HCT116 (cell line): ENCODE measurements at regions not wholly inside any gene's neighbourhood (a gene's known extent, or its start where the extent isn't known, plus 50 kb on each side); places are given as distances from the start of the nearest gene placed in this dataset.

ENCODE experiments used
- ATAC-seq: fragments of 200-7000 bp; cut with Tn5 transposase; 2 replicates; pipeline ENCODE4 v1.9.1; 2020; ENCODE audit warnings: mild to moderate bottlenecking, moderate library complexity
- BruUV-seq: library from RNA; stranded (reverse); fragments of 400-500 nt; replicated peaks from 2 replicates; lab custom pipeline; 2021; lab: Mats Ljungman, UMichigan
- CTCF ChIA-PET: fragments of 300-600 bp; sonication (Branson Sonifier 250); formaldehyde crosslinking; loops from one replicate; lab custom pipeline; 2021; ENCODE audit warnings: antibody characterized with exemption; lab: Charles Lee
- POLR2A ChIA-PET: fragments of 300-600, 350-600 bp; sonication (Branson Sonifier 250); formaldehyde crosslinking; loops from one replicate; lab custom pipeline; 2021; ENCODE audit warnings: antibody characterized with exemption; lab: Charles Lee
- RAD21 ChIA-PET, 2 experiments: fragments of 300-600 bp; sonication (Branson Sonifier 250); formaldehyde crosslinking; loops; one replicate each; lab custom pipeline; 2023; ENCODE audit warnings: low total read pairs in 2 of 2; ENCODE audit not compliant: uncharacterized antibody in 2 of 2, unreplicated experiment in 2 of 2, low non-redundant PET in 1 of 2; lab: Charles Lee
- DNase-seq: peaks from one replicate; pipeline ENCODE4 v3.0.0-alpha.2; 2010; ENCODE audit warnings: low read depth, low spot score
- H2AFZ ChIP-seq: fragments of 200-600 bp; shearing (Covaris generic), sonication (generic); 2 replicates; pipeline ENCODE4 v1.6.1; 2017; ENCODE audit warnings: low read depth, mixed run types, mixed read lengths, antibody characterized with exemption, low read length; ENCODE audit not compliant: poor library complexity, severe bottlenecking
- H3K27ac ChIP-seq: 2 replicates; pipeline ENCODE4 v1.5.1; 2012; ENCODE audit warnings: low read depth, low read length
- H3K27me3 ChIP-seq: fragments of 200-600 bp; sonication (generic); 2 replicates; pipeline ENCODE4 v1.6.1; 2016; ENCODE audit warnings: mixed run types, low read length, mixed read lengths; ENCODE audit not compliant: insufficient read depth
- H3K36me3 ChIP-seq, 2 experiments: fragments of 200-500 bp in 1 of 2; fragments of 200-600 bp in 1 of 2; sonication (Bioruptor generic) in 1 of 2; sonication (generic) in 1 of 2; 2 replicates each; pipeline versions ENCODE4 v1.5.1 to v1.6.1; 2014 to 2016; ENCODE audit warnings: low read length in 2 of 2, inconsistent platforms in 1 of 2, mixed read lengths in 1 of 2, mixed run types in 1 of 2; ENCODE audit not compliant: insufficient read depth in 2 of 2, control insufficient read depth in 1 of 2
- H3K4me1 ChIP-seq, 2 experiments: fragments of 200-600 bp in 1 of 2; sonication (generic) in 1 of 2; 2 replicates each; pipeline versions ENCODE4 v1.5.1 to v1.6.1; 2012 to 2017; ENCODE audit warnings: low read length in 2 of 2, inconsistent platforms in 1 of 2, mild to moderate bottlenecking in 1 of 2, mixed read lengths in 1 of 2, mixed run types in 1 of 2, moderate library complexity in 1 of 2; ENCODE audit not compliant: insufficient read depth in 2 of 2, control insufficient read depth in 1 of 2
- H3K4me2 ChIP-seq: fragments of 200-600 bp; sonication (generic); 2 replicates; pipeline ENCODE4 v1.6.1; 2017; ENCODE audit warnings: mixed run types, low read length, mixed read lengths
- H3K4me3 ChIP-seq, 2 experiments: fragments of 200-600 bp in 1 of 2; sonication (generic) in 1 of 2; replicated peaks in 1 of 2; 2 replicates each; pipeline ENCODE4 v1.5.1; 2011 to 2016; ENCODE audit warnings: low read length in 2 of 2, control low read depth in 1 of 2, low read depth in 1 of 2, mild to moderate bottlenecking in 1 of 2, mixed read lengths in 1 of 2, mixed run types in 1 of 2
- H3K79me2 ChIP-seq: fragments of 200-600 bp; sonication (generic); 2 replicates; pipeline ENCODE4 v1.6.1; 2017; ENCODE audit warnings: mild to moderate bottlenecking, mixed run types, low read length, moderate library complexity, mixed read lengths; ENCODE audit not compliant: insufficient read depth
- H3K9ac ChIP-seq: fragments of 200-600 bp; sonication (generic); 2 replicates; pipeline ENCODE4 v1.6.1; 2016; ENCODE audit warnings: low read length, mixed read lengths
- H3K9me2 ChIP-seq: fragments of 200-600 bp; sonication (generic), shearing (Covaris generic); 2 replicates; pipeline ENCODE4 v1.6.1; 2017; ENCODE audit warnings: mixed run types, mild to moderate bottlenecking, moderate library complexity; ENCODE audit not compliant: insufficient read depth
- H3K9me3 ChIP-seq, 2 experiments: fragments of 200-500 bp in 1 of 2; fragments of 200-600 bp in 1 of 2; sonication (Bioruptor generic) in 1 of 2; sonication (generic) in 1 of 2; 2 replicates each; pipeline ENCODE4 v1.6.1; 2014 to 2017; ENCODE audit warnings: low read length in 2 of 2, mixed read lengths in 2 of 2, inconsistent platforms in 1 of 2, low read depth in 1 of 2, mild to moderate bottlenecking in 1 of 2, mixed run types in 1 of 2, moderate library complexity in 1 of 2; ENCODE audit not compliant: control insufficient read depth in 1 of 2, insufficient read depth in 1 of 2
- H4K20me1 ChIP-seq: fragments of 200-600 bp; sonication (generic), shearing (Covaris generic); 2 replicates; pipeline ENCODE4 v1.6.1; 2017; ENCODE audit warnings: mixed run types, mild to moderate bottlenecking, moderate library complexity; ENCODE audit not compliant: insufficient read depth
- CBX3 ChIP-seq: IDR thresholded peaks from 2 replicates; pipeline ENCODE4 v1.6.1; 2012; ENCODE audit warnings: low read depth
- EGR1 ChIP-seq: IDR thresholded peaks from 2 replicates; pipeline ENCODE4 v1.6.1; 2012; ENCODE audit warnings: low read depth
- EZH2 ChIP-seq: fragments of 200-600 bp; sonication (generic); IDR thresholded peaks from 2 replicates; pipeline ENCODE4 v1.6.1; 2017; ENCODE audit warnings: antibody characterized with exemption, mixed run types
- FOSL1 ChIP-seq: IDR thresholded peaks from 2 replicates; pipeline ENCODE4 v1.6.1; 2012; ENCODE audit warnings: low read depth
- JUND ChIP-seq: IDR thresholded peaks from 2 replicates; pipeline ENCODE4 v1.6.1; 2012
- POLR2A ChIP-seq: IDR thresholded peaks from 2 replicates; pipeline ENCODE4 v1.7.0; 2011; ENCODE audit warnings: borderline replicate concordance; ENCODE audit not compliant: insufficient read depth, insufficient read length; ENCODE audit errors: extremely low read depth
- POLR2AphosphoS5 ChIP-seq: IDR thresholded peaks from 2 replicates; pipeline ENCODE4 v1.6.1; 2011; ENCODE audit warnings: mild to moderate bottlenecking, low read depth, low read length, moderate library complexity
- RAD21 ChIP-seq: IDR thresholded peaks from 2 replicates; pipeline ENCODE4 v1.6.1; 2012; ENCODE audit warnings: low read depth, mild to moderate bottlenecking
- SIN3A ChIP-seq: IDR thresholded peaks from 2 replicates; pipeline ENCODE4 v1.6.1; 2012; ENCODE audit warnings: low read depth
- SP1 ChIP-seq: IDR thresholded peaks from 2 replicates; pipeline ENCODE4 v1.6.1; 2012; ENCODE audit warnings: low read depth
- SRF ChIP-seq: IDR thresholded peaks from 2 replicates; pipeline ENCODE4 v1.6.1; 2012; ENCODE audit warnings: low read depth
- YY1 ChIP-seq: IDR thresholded peaks from 2 replicates; pipeline ENCODE4 v1.6.1; 2011; ENCODE audit warnings: low read length, low read depth, moderate library complexity, mild to moderate bottlenecking; ENCODE audit not compliant: insufficient replicate concordance; ENCODE audit errors: extremely low read depth
- ZNF274 ChIP-seq: fragments of 200-500 bp; sonication (Bioruptor generic); IDR thresholded peaks from 2 replicates; pipeline ENCODE4 v1.6.1; 2014; ENCODE audit warnings: mild to moderate bottlenecking, low read depth, low read length, inconsistent platforms
- intact Hi-C: fragments of 100-400 bp; cut with micrococcal nuclease; formaldehyde crosslinking; loops from 2 replicates; pipeline ENCODE4 v1.10.0; 2022
- TF ChIP-seq, protein P1 (sequence below): IDR thresholded peaks from 2 replicates; pipeline ENCODE4 v1.6.1; 2012; ENCODE audit warnings: low read depth
- TF ChIP-seq, protein P2 (sequence below): IDR thresholded peaks from 2 replicates; pipeline ENCODE4 v1.6.1; 2012
- TF ChIP-seq, protein P3 (sequence below): IDR thresholded peaks from 2 replicates; pipeline ENCODE4 v1.6.1; 2012

DNA sequence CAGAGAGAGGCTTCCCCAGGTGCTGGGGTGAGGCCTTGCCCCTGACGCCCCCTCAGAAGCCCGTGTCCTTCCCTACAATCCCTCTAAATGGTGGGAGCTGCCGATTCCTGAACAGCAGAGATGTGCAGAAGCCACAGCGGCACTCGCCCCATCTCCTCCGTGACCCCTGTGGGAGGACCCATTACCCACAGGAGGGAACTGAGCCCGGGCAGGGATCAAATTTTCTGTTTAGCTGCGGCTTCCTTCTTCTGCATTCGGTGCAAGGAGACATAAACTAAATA, 181.2 kb upstream of the RAB6C start (continued):
- TF ChIP-seq YY1 (no peak), JUND (no peak)
- TF ChIP-seq, all 23 proteins: peak for 0

DNA sequence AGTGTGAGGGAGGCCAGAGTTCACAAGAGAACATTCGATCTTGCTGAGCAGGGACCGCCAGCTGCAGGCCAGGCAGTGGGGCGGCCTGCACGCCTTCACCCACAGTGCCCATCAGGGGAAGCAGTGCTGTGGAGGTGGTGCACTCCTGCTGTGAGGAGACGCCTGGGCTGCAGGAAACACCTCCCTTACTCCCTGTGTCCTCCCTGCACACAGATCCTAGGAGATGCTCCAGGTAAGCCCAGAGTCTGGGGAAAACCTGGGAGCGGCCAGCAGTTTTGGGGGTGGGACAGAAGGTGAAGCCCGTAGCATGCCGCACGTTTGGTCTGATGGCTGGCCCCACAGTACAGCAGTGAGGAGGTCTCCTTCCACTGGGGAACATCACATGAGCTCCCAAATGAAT, 180.8 kb upstream of the RAB6C start:
- TF ChIP-seq JUND (no peak), EGR1 (no peak), SP1 (no peak), EZH2 (no peak), FOSL1 (no peak), SRF (no peak), CBX3 (no peak), ZNF274 (no peak), YY1 (no peak), RAD21 (no peak), POLR2A (no peak), SIN3A (no peak), POLR2AphosphoS5 (no peak)
- TF ChIP-seq, protein P1, sequence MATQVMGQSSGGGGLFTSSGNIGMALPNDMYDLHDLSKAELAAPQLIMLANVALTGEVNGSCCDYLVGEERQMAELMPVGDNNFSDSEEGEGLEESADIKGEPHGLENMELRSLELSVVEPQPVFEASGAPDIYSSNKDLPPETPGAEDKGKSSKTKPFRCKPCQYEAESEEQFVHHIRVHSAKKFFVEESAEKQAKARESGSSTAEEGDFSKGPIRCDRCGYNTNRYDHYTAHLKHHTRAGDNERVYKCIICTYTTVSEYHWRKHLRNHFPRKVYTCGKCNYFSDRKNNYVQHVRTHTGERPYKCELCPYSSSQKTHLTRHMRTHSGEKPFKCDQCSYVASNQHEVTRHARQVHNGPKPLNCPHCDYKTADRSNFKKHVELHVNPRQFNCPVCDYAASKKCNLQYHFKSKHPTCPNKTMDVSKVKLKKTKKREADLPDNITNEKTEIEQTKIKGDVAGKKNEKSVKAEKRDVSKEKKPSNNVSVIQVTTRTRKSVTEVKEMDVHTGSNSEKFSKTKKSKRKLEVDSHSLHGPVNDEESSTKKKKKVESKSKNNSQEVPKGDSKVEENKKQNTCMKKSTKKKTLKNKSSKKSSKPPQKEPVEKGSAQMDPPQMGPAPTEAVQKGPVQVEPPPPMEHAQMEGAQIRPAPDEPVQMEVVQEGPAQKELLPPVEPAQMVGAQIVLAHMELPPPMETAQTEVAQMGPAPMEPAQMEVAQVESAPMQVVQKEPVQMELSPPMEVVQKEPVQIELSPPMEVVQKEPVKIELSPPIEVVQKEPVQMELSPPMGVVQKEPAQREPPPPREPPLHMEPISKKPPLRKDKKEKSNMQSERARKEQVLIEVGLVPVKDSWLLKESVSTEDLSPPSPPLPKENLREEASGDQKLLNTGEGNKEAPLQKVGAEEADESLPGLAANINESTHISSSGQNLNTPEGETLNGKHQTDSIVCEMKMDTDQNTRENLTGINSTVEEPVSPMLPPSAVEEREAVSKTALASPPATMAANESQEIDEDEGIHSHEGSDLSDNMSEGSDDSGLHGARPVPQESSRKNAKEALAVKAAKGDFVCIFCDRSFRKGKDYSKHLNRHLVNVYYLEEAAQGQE, result no peak
- TF ChIP-seq, protein P2, sequence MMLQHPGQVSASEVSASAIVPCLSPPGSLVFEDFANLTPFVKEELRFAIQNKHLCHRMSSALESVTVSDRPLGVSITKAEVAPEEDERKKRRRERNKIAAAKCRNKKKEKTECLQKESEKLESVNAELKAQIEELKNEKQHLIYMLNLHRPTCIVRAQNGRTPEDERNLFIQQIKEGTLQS, result no peak
- TF ChIP-seq, protein P3, sequence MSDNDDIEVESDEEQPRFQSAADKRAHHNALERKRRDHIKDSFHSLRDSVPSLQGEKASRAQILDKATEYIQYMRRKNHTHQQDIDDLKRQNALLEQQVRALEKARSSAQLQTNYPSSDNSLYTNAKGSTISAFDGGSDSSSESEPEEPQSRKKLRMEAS, result no peak
- Histone ChIP-seq H3K4me3 (no peak overlapping the region), H3K27ac (no peak overlapping the region), H3K9me3 (no peaks in the 10 kb centered on the region), H3K4me1 (no peaks in the 10 kb centered on the region), H4K20me1 (no peaks in the 10 kb centered on the region), H3K36me3 (no peaks in the 10 kb centered on the region), H3K79me2 (no peaks in the 10 kb centered on the region), H3K27me3 (peaks cover 32% of the 10 kb centered on the region), H2AFZ (no peak overlapping the region), H3K9me2 (no peaks in the 10 kb centered on the region), H3K9ac (no peak overlapping the region), H3K4me2 (no peak overlapping the region)
- POLR2A ChIA-PET, result no interaction called here
- intact Hi-C loops, result no loop called here
- RAD21 ChIA-PET, result no interaction called here
- BruUV-seq, result no TSS peak
- CTCF ChIA-PET, result no interaction called here
- no peak for DNase-seq
- ATAC-seq, result no peak
